ENCODE measurements at regions not wholly inside any gene's neighbourhood (a gene's known extent, or its start where the extent isn't known, plus 50 kb on each side); places are given as distances from the start of the nearest gene placed in this dataset.

GRCh38 chr10:33126742-33127141 is 168.7 kb upstream of the ITGB1 start:
- peak overlapping the region; percentile 86 for H3K27ac ChIP-seq (ENCODE audit: low read length)
- no peaks in the 10 kb centered on the region for H3K79me2 ChIP-seq (ENCODE audit: insufficient read depth, low read length)
- H3K36me3 ChIP-seq (ENCODE audit: insufficient read depth, low read length) = no peaks in the 10 kb centered on the region
- H2AFZ ChIP-seq (ENCODE audit: low read depth, low read length) = peak overlapping the region; percentile 47
- H3K9me3 ChIP-seq (ENCODE audit: insufficient read depth, low read length, severe bottlenecking) = no peaks in the 10 kb centered on the region
- no peaks in the 10 kb centered on the region for H4K20me1 ChIP-seq (ENCODE audit: insufficient read depth, low read length)
- no peak overlapping the region; the same call in 1 of the 2 replicates for H3K4me2 ChIP-seq (ENCODE audit: insufficient read depth, low read length)
- H3K4me3 ChIP-seq (ENCODE audit: low read depth in 1 of 2, low read length in 2 of 2) = no peak overlapping the region
- no peak for TF ChIP-seq CTCF (IDR thresholded peaks at IDR 0.05; ENCODE audit: borderline replicate concordance, extremely low read depth, low read length, poor library complexity, severe bottlenecking)
- TF ChIP-seq EZH2 (IDR thresholded peaks at IDR 0.05; ENCODE audit: borderline replicate concordance, low read depth, low read length, severe bottlenecking) = no peak
- DNase-seq (peak; percentile 35), ATAC-seq (ENCODE audit: insufficient read depth, low read depth) (peak; percentile 23)
- H3K27me3 ChIP-seq (ENCODE audit: insufficient read depth, low read length, poor library complexity) = no peaks in the 10 kb centered on the region
- H3K9ac ChIP-seq (ENCODE audit: low read depth, low read length) = peak overlapping the region; percentile 35
- H3K4me1 ChIP-seq (ENCODE audit: insufficient read depth, low read length) = peaks cover 31% of the 10 kb centered on the region

- no peak overlapping the region; a peak in 1 of 4 replicates for H3K4me3 ChIP-seq (ENCODE audit: low read depth in 1 of 2, low read length in 2 of 2)
- DNase-seq (peak; percentile 81), ATAC-seq (ENCODE audit: insufficient read depth, low read depth) (peak; percentile 99)
- H4K20me1 ChIP-seq (ENCODE audit: insufficient read depth, low read length) = no peaks in the 10 kb centered on the region
- peak overlapping the region; percentile 35; the same call in 1 of the 2 replicates for H3K4me2 ChIP-seq (ENCODE audit: insufficient read depth, low read length)
- H3K9ac ChIP-seq (ENCODE audit: low read depth, low read length) = peak overlapping the region; percentile 35
- no peaks in the 10 kb centered on the region for H3K79me2 ChIP-seq (ENCODE audit: insufficient read depth, low read length)
- no peaks in the 10 kb centered on the region for H3K36me3 ChIP-seq (ENCODE audit: insufficient read depth, low read length)
- peak overlapping the region; percentile 65 for H2AFZ ChIP-seq (ENCODE audit: low read depth, low read length)
- no peaks in the 10 kb centered on the region for H3K9me3 ChIP-seq (ENCODE audit: insufficient read depth, low read length, severe bottlenecking)
- peaks cover 31% of the 10 kb centered on the region for H3K4me1 ChIP-seq (ENCODE audit: insufficient read depth, low read length)
- TF ChIP-seq CTCF (IDR thresholded peaks at IDR 0.05; ENCODE audit: borderline replicate concordance, extremely low read depth, low read length, poor library complexity, severe bottlenecking) (no peak), EZH2 (IDR thresholded peaks at IDR 0.05; ENCODE audit: borderline replicate concordance, low read depth, low read length, severe bottlenecking) (no peak)
- peak overlapping the region; percentile 86 for H3K27ac ChIP-seq (ENCODE audit: low read length)
- no peaks in the 10 kb centered on the region for H3K27me3 ChIP-seq (ENCODE audit: insufficient read depth, low read length, poor library complexity)
Measured at GRCh38 chr10:33125522-33126517, 167.8 kb upstream of the ITGB1 start.

- TF ChIP-seq CTCF (IDR thresholded peaks at IDR 0.05; ENCODE audit: borderline replicate concordance, extremely low read depth, low read length, poor library complexity, severe bottlenecking) = no peak
- no peak for TF ChIP-seq EZH2 (IDR thresholded peaks at IDR 0.05; ENCODE audit: borderline replicate concordance, low read depth, low read length, severe bottlenecking)
- DNase-seq = no peak
- Histone ChIP-seq H3K9ac (ENCODE audit: low read depth, low read length) (no peak overlapping the region), H3K36me3 (ENCODE audit: insufficient read depth, low read length) (no peaks in the 10 kb centered on the region), H4K20me1 (ENCODE audit: insufficient read depth, low read length) (no peaks in the 10 kb centered on the region), H3K27ac (ENCODE audit: low read length) (peak overlapping the region; percentile 86), H3K4me1 (ENCODE audit: insufficient read depth, low read length) (peaks cover 31% of the 10 kb centered on the region), H3K79me2 (ENCODE audit: insufficient read depth, low read length) (no peaks in the 10 kb centered on the region), H3K4me2 (ENCODE audit: insufficient read depth, low read length) (no peak overlapping the region), H3K9me3 (ENCODE audit: insufficient read depth, low read length, severe bottlenecking) (no peaks in the 10 kb centered on the region), H3K4me3 (ENCODE audit: low read depth in 1 of 2, low read length in 2 of 2) (no peak overlapping the region), H3K27me3 (ENCODE audit: insufficient read depth, low read length, poor library complexity) (no peaks in the 10 kb centered on the region), H2AFZ (ENCODE audit: low read depth, low read length) (peak overlapping the region; percentile 54)
- no peak for ATAC-seq (ENCODE audit: insufficient read depth, low read depth)
Measured at GRCh38 chr10:33125111-33125510, 167.1 kb upstream of the ITGB1 start.
